ENCODE measurements at regions not wholly inside any gene's neighbourhood (a gene's known extent, or its start where the extent isn't known, plus 50 kb on each side); places are given as distances from the start of the nearest gene placed in this dataset.

- TF ChIP-seq CTCF (conservative IDR thresholded peaks at IDR 0.05; ENCODE audit: low read depth in 2 of 2) (no peak), JUNB (IDR thresholded peaks at IDR 0.05; ENCODE audit: unreplicated experiment) (no peak), CREB1 (CRISPR knock-in tag; IDR thresholded peaks at IDR 0.05; ENCODE audit: low read depth) (no peak), EZH2 (IDR thresholded peaks at IDR 0.05; ENCODE audit: low read depth, unreplicated experiment) (no peak)
These were observed 200.8 kb upstream of the GADL1 start (continued) for GRCh38 chr3:31095255-31095654.

GRCh38 chr3:31096661-31097395, 202.4 kb upstream of the GADL1 start:
- Histone ChIP-seq H3K27ac (ENCODE audit: low read depth) (no peak overlapping the region), H3K79me2 (replicated peaks; ENCODE audit: insufficient read depth) (no peaks in the 10 kb centered on the region), H3F3A (replicated peaks; ENCODE audit: low read depth) (no peaks in the 10 kb centered on the region), H3K27me3 (ENCODE audit: insufficient read depth) (no peaks in the 10 kb centered on the region), H2AFZ (no peak overlapping the region), H3K4me2 (no peak overlapping the region), H4K20me1 (replicated peaks; ENCODE audit: insufficient read depth) (no peaks in the 10 kb centered on the region), H3K4me1 (ENCODE audit: insufficient read depth) (no peaks in the 10 kb centered on the region), H3K36me3 (ENCODE audit: insufficient read depth) (no peaks in the 10 kb centered on the region), H3K4me3 (no peak overlapping the region), H3K9me2 (ENCODE audit: insufficient read depth) (peaks cover 16% of the 10 kb centered on the region)
- H3K9me3 Mint-ChIP-seq: no peaks in the 10 kb centered on the region
- no peaks in the 10 kb centered on the region for H3K27me3 Mint-ChIP-seq (ENCODE audit: insufficient read depth, low read depth, poor library complexity)
- H3K4me1 Mint-ChIP-seq: peaks cover 2% of the 10 kb centered on the region; the same call in 1 of the 3 replicates
- H3K27ac Mint-ChIP-seq: no peak overlapping the region
- ATAC-seq (no peak), DNase-seq (ENCODE audit: low spot score) (no peak)
- no peak overlapping the region for H3K4me3 Mint-ChIP-seq
- no peaks in the 10 kb centered on the region for H3K36me3 Mint-ChIP-seq (ENCODE audit: low read depth)
- no peak for TF ChIP-seq STAT1 (IDR thresholded peaks at IDR 0.05; ENCODE audit: unreplicated experiment)
- TF ChIP-seq NANOG (IDR thresholded peaks at IDR 0.05; ENCODE audit: borderline replicate concordance): no peak
- no peak for TF ChIP-seq REST (IDR thresholded peaks at IDR 0.05; ENCODE audit: unreplicated experiment)
- TF ChIP-seq EZH2 (IDR thresholded peaks at IDR 0.05; ENCODE audit: low read depth, unreplicated experiment): no peak
- no peak for TF ChIP-seq ZNF462 (CRISPR knock-in tag; IDR thresholded peaks at IDR 0.05)
- no peak for TF ChIP-seq JUNB (IDR thresholded peaks at IDR 0.05; ENCODE audit: unreplicated experiment)
- no peak for TF ChIP-seq ETS1 (IDR thresholded peaks at IDR 0.05)
- no peak for TF ChIP-seq EZH2phosphoT487 (IDR thresholded peaks at IDR 0.05; ENCODE audit: unreplicated experiment)
